NOMO-1 treated with dmso at 0.1 percent for 144 hours (cell line): ENCODE measurements at regions not wholly inside any gene's neighbourhood (a gene's known extent, or its start where the extent isn't known, plus 50 kb on each side); places are given as distances from the start of the nearest gene placed in this dataset.
"Not testable (repeated sequence)": the region's sequence is repeated elsewhere in the genome, so short reads cannot be mapped to it uniquely, and the experiment has no call there.

Source experiments
- DNase-seq: peaks from one replicate; lab custom pipeline; 2025; ENCODE audit not compliant: unreplicated experiment; lab: John Stamatoyannopoulos, UW

GRCh38 chr6:140189263-140189662, 814.8 kb upstream of the CITED2 start:
- not testable (repeated sequence) for DNase-seq

- no peak for DNase-seq
Measured at GRCh38 chr6:140185991-140186390, 811.5 kb upstream of the CITED2 start.

GRCh38 chr6:140183881-140184280, 809.4 kb upstream of the CITED2 start:
- no peak for DNase-seq

GRCh38 chr6:140182821-140183220, 808.4 kb upstream of the CITED2 start:
- no peak for DNase-seq

GRCh38 chr6:140181876-140182275, 807.4 kb upstream of the CITED2 start:
- DNase-seq, result no peak

- DNase-seq, result no peak
Measured at GRCh38 chr6:140180306-140180705, 805.9 kb upstream of the CITED2 start.

GRCh38 chr6:140178935-140179334, 804.5 kb upstream of the CITED2 start:
- no peak for DNase-seq

- DNase-seq, result no peak
Measured at GRCh38 chr6:140178520-140178919, 804.1 kb upstream of the CITED2 start.

- no peak for DNase-seq
Measured at GRCh38 chr6:140176306-140176705, 801.9 kb upstream of the CITED2 start.

- DNase-seq, result no peak
Measured at GRCh38 chr6:140175486-140175885, 801.0 kb upstream of the CITED2 start.

GRCh38 chr6:140174524-140174923, 800.1 kb upstream of the CITED2 start:
- DNase-seq, result no peak

- DNase-seq, result no peak
Measured at GRCh38 chr6:140168365-140168764, 793.9 kb upstream of the CITED2 start.

GRCh38 chr6:140160909-140161308, 786.5 kb upstream of the CITED2 start:
- DNase-seq, result no peak

GRCh38 chr6:140160494-140160893, 786.0 kb upstream of the CITED2 start:
- no peak for DNase-seq

- DNase-seq, result no peak
Measured at GRCh38 chr6:140156131-140156530, 781.7 kb upstream of the CITED2 start.

GRCh38 chr6:140155451-140156126, 781.1 kb upstream of the CITED2 start:
- DNase-seq, result no peak

GRCh38 chr6:140153703-140154102, 779.3 kb upstream of the CITED2 start:
- DNase-seq, result no peak

- not testable (repeated sequence) for DNase-seq
Measured at GRCh38 chr6:140147825-140148814, 773.7 kb upstream of the CITED2 start.

- DNase-seq, result no peak
Measured at GRCh38 chr6:140140891-140141290, 766.4 kb upstream of the CITED2 start.

GRCh38 chr6:140138311-140139010, 764.0 kb upstream of the CITED2 start:
- DNase-seq, result no peak

- no peak for DNase-seq
Measured at GRCh38 chr6:140134224-140134623, 759.8 kb upstream of the CITED2 start.
